IMR-90 (cell line): ENCODE measurements at regions not wholly inside any gene's neighbourhood (a gene's known extent, or its start where the extent isn't known, plus 50 kb on each side); places are given as distances from the start of the nearest gene placed in this dataset.

Experiments
- ATAC-seq: fragments of 200-7000 bp; cut with Tn5 transposase; 2 replicates; pipeline ENCODE4 v1.9.1; 2020; ENCODE audit warnings: low read depth, mild to moderate bottlenecking, moderate library complexity
- BruUV-seq: library from RNA; stranded (reverse); fragments of 400-500 nt; replicated peaks from 2 replicates; lab custom pipeline; 2021; lab: Mats Ljungman, UMichigan
- CTCF ChIA-PET: fragments of 300-600 bp; formaldehyde crosslinking; extraction: SDS; loops from one replicate; lab custom pipeline; 2021; ENCODE audit warnings: antibody characterized with exemption; lab: Yijun Ruan, JAX
- POLR2A ChIA-PET: fragments of 300-600 bp; sonication (Branson Sonifier 250); formaldehyde crosslinking; loops from one replicate; lab custom pipeline; 2022; ENCODE audit warnings: antibody characterized with exemption; ENCODE audit not compliant: unreplicated experiment; lab: Charles Lee
- DNase-seq: peaks from one replicate; pipeline ENCODE4 v3.0.0; 2013
- H2AFZ ChIP-seq: replicated peaks from 2 replicates; pipeline ENCODE3; 2013; ENCODE audit warnings: low read length, mild to moderate bottlenecking; ENCODE audit not compliant: poor library complexity
- H2AK5ac ChIP-seq: 2 replicates; pipeline ENCODE4 v1.6.1; 2013; ENCODE audit warnings: low read depth, low read length, inconsistent platforms
- H2AK9ac ChIP-seq: replicated peaks from 2 replicates; pipeline ENCODE3; 2013; ENCODE audit warnings: mild to moderate bottlenecking, low read depth, low read length, moderate library complexity; ENCODE audit not compliant: poor library complexity
- H2BK120ac ChIP-seq: 2 replicates; pipeline ENCODE4 v1.6.1; 2013; ENCODE audit warnings: low read depth, low read length, inconsistent platforms
- H2BK15ac ChIP-seq: 3 replicates; pipeline ENCODE4 v1.6.1; 2013; ENCODE audit warnings: low read depth, low read length, inconsistent platforms
- H2BK20ac ChIP-seq: 2 replicates; pipeline ENCODE4 v1.6.1; 2013; ENCODE audit warnings: low read depth, mild to moderate bottlenecking, inconsistent platforms, low read length, moderate library complexity
- H2BK5ac ChIP-seq: 2 replicates; pipeline ENCODE4 v1.6.1; 2013; ENCODE audit warnings: mild to moderate bottlenecking, low read depth, low read length, inconsistent platforms; ENCODE audit not compliant: poor library complexity, severe bottlenecking
- H3K14ac ChIP-seq: replicated peaks from 2 replicates; pipeline ENCODE4 v1.6.1; 2013; ENCODE audit warnings: low read depth, low read length, inconsistent platforms
- H3K18ac ChIP-seq: 2 replicates; pipeline ENCODE4 v1.6.1; 2013; ENCODE audit warnings: low read depth, low read length, control low read depth
- H3K23ac ChIP-seq: 2 replicates; pipeline ENCODE4 v1.6.1; 2013; ENCODE audit warnings: low read depth, low read length, inconsistent platforms
- H3K27ac ChIP-seq: 2 replicates; pipeline ENCODE4 v1.5.1; 2013; ENCODE audit warnings: mild to moderate bottlenecking, control low read depth, low read length; ENCODE audit not compliant: insufficient read depth
- H3K27me3 ChIP-seq: 2 replicates; pipeline ENCODE4 v1.6.1; 2013; ENCODE audit warnings: low read length; ENCODE audit not compliant: control insufficient read depth, insufficient read depth
- H3K36me3 ChIP-seq: 2 replicates; pipeline ENCODE4 v1.6.1; 2013; ENCODE audit warnings: low read length, mixed read lengths; ENCODE audit not compliant: control insufficient read depth, insufficient read depth
- H3K4ac ChIP-seq: 2 replicates; pipeline ENCODE4 v1.6.1; 2013; ENCODE audit warnings: low read depth, low read length, inconsistent platforms
- H3K4me1 ChIP-seq: 2 replicates; pipeline ENCODE4 v1.6.1; 2013; ENCODE audit warnings: low read length, mixed read lengths; ENCODE audit not compliant: control insufficient read depth, insufficient read depth
- H3K4me2 ChIP-seq: 2 replicates; pipeline ENCODE4 v1.6.1; 2013; ENCODE audit warnings: low read depth, mild to moderate bottlenecking, control low read depth, low read length, moderate library complexity
- H3K4me3 ChIP-seq: 2 replicates; pipeline ENCODE4 v1.5.1; 2013; ENCODE audit warnings: low read depth, mild to moderate bottlenecking, control low read depth, low read length, moderate library complexity; ENCODE audit not compliant: insufficient read depth
- H3K56ac ChIP-seq: 2 replicates; pipeline ENCODE4 v1.6.1; 2013; ENCODE audit warnings: low read length, inconsistent platforms; ENCODE audit not compliant: insufficient read depth; ENCODE audit errors: extremely low read depth
- H3K79me1 ChIP-seq, 2 experiments: 2 replicates each; pipeline ENCODE4 v1.6.1; 2013; ENCODE audit warnings: low read length in 2 of 2, inconsistent platforms in 1 of 2, low read depth in 1 of 2
- H3K9ac ChIP-seq: 2 replicates; pipeline ENCODE4 v1.6.1; 2013; ENCODE audit warnings: low read depth, low read length, control low read depth
- H3K9me1 ChIP-seq: 2 replicates; pipeline ENCODE4 v1.6.1; 2013; ENCODE audit warnings: low read length, inconsistent platforms; ENCODE audit not compliant: insufficient read depth
- H3K9me3 ChIP-seq: 2 replicates; pipeline ENCODE4 v1.6.1; 2013; ENCODE audit warnings: low read length; ENCODE audit not compliant: control insufficient read depth, insufficient read depth
- H4K20me1 ChIP-seq: 2 replicates; pipeline ENCODE4 v1.6.1; 2013; ENCODE audit warnings: low read length, inconsistent platforms; ENCODE audit not compliant: insufficient read depth
- H4K5ac ChIP-seq: 2 replicates; pipeline ENCODE4 v1.6.1; 2013; ENCODE audit warnings: mild to moderate bottlenecking, low read depth, low read length, control low read depth
- H4K8ac ChIP-seq, 2 experiments: 2 replicates each; pipeline ENCODE4 v1.6.1; 2013; ENCODE audit warnings: low read depth in 2 of 2, low read length in 2 of 2, control low read depth in 1 of 2, inconsistent platforms in 1 of 2
- H4K91ac ChIP-seq: 2 replicates; pipeline ENCODE4 v1.6.1; 2013; ENCODE audit warnings: low read depth, low read length, inconsistent platforms; ENCODE audit not compliant: insufficient read depth
- BHLHE40 ChIP-seq: fragments of 150-350 bp; IDR thresholded peaks from 2 replicates; pipeline ENCODE4 v1.6.1; 2016; ENCODE audit warnings: mild to moderate bottlenecking, low read depth, low read length
- CEBPB ChIP-seq: IDR thresholded peaks from 2 replicates; pipeline ENCODE4 v1.6.1; 2012; ENCODE audit warnings: low read depth, low read length, improper control_type of control experiment
- CHD1 ChIP-seq: IDR thresholded peaks from 2 replicates; pipeline ENCODE4 v1.6.1; 2012; ENCODE audit warnings: low read depth, low read length, improper control_type of control experiment
- CTCF ChIP-seq: conservative IDR thresholded peaks from 2 replicates; pipeline ENCODE4 v1.5.1; 2012; ENCODE audit warnings: mild to moderate bottlenecking, low read depth, low read length, improper control_type of control experiment
- ELK1 ChIP-seq: fragments of 150-350 bp; IDR thresholded peaks from 2 replicates; pipeline ENCODE4 v1.6.1; 2016; ENCODE audit warnings: low read depth, mild to moderate bottlenecking, low read length, moderate library complexity, borderline replicate concordance
- MAFK ChIP-seq: IDR thresholded peaks from 2 replicates; pipeline ENCODE4 v1.6.1; 2012; ENCODE audit warnings: low read depth, low read length, improper control_type of control experiment
- MXI1 ChIP-seq: IDR thresholded peaks from 2 replicates; pipeline ENCODE4 v1.6.1; 2012; ENCODE audit warnings: low read depth, mild to moderate bottlenecking, low read length, moderate library complexity, borderline replicate concordance
- NFE2L2 ChIP-seq: fragments of 150-350 bp; IDR thresholded peaks from 2 replicates; pipeline ENCODE4 v1.6.1; 2016; ENCODE audit warnings: low read depth, mild to moderate bottlenecking, low read length
- POLR2A ChIP-seq: IDR thresholded peaks from 2 replicates; pipeline ENCODE4 v1.6.1; 2012; ENCODE audit warnings: mild to moderate bottlenecking, low read depth, low read length
- RCOR1 ChIP-seq: IDR thresholded peaks from 2 replicates; pipeline ENCODE4 v1.6.1; 2012; ENCODE audit warnings: mild to moderate bottlenecking, low read length, improper control_type of control experiment; ENCODE audit not compliant: insufficient replicate concordance
- RFX5 ChIP-seq: IDR thresholded peaks from 2 replicates; pipeline ENCODE4 v1.8.0; 2012; ENCODE audit warnings: low read depth, mild to moderate bottlenecking, low read length, moderate library complexity
- SMC3 ChIP-seq: fragments of 150-350 bp; IDR thresholded peaks from 2 replicates; pipeline ENCODE4 v1.6.1; 2016; ENCODE audit warnings: low read depth, mild to moderate bottlenecking, antibody characterized with exemption, low read length, moderate library complexity
- USF2 ChIP-seq: fragments of 150-350 bp; IDR thresholded peaks from 2 replicates; pipeline ENCODE4 v1.6.1; 2017; ENCODE audit warnings: mild to moderate bottlenecking, antibody characterized with exemption, low read length, low read depth
- WGBS, 2 experiments: methylation state at CpG; one replicate each; pipeline versions ENCODE4 v1.1.5 to v1.1.7; 2013; ENCODE audit warnings: missing lambda C conversion rate in 2 of 2; ENCODE audit not compliant: insufficient read length in 1 of 2; ENCODE audit errors: extremely low coverage in 2 of 2; 5-methylcytosine and 5-hydroxymethylcytosine counted together
- dilution Hi-C: fragments of 300-500 bp; cut with HindIII; formaldehyde crosslinking; loops from one replicate; pipeline ENCODE4 v1.14.3; 2018; ENCODE audit warnings: low sequenced_read_pairs; ENCODE audit not compliant: unreplicated experiment
- in situ Hi-C: fragments of 300-500 bp; cut with MboI; formaldehyde crosslinking; loops from 3 replicates; pipeline ENCODE4 v1.14.3; 2019; ENCODE audit warnings: low sequenced_read_pairs, inconsistent platforms, mixed read lengths
- intact Hi-C: fragments of 100-400 bp; cut with micrococcal nuclease; formaldehyde crosslinking; loops from 2 replicates; pipeline ENCODE4 v1.10.0; 2022

- no peaks in the 10 kb centered on the region for H3K9me1 ChIP-seq
- dilution Hi-C loops, result no loop called here
- no peak overlapping the region for H2BK5ac ChIP-seq
- no peak overlapping the region for H4K8ac ChIP-seq
- in situ Hi-C loops, result no loop called here
- H4K20me1 ChIP-seq, result no peaks in the 10 kb centered on the region
- BruUV-seq, result no TSS peak
- DNase-seq (no peak), ATAC-seq (no peak)
- H3K27me3 ChIP-seq, result peaks cover 39% of the 10 kb centered on the region
- no peak overlapping the region for H2AK5ac ChIP-seq
- no peak overlapping the region for H3K18ac ChIP-seq
- H3K36me3 ChIP-seq, result no peaks in the 10 kb centered on the region
- no peak overlapping the region for H3K23ac ChIP-seq
- intact Hi-C loops, result no loop called here
- no peak overlapping the region for H2BK20ac ChIP-seq
- no peak overlapping the region for H2AK9ac ChIP-seq
- WGBS, 2 experiments, result 90% methylated on average over 2 of the region's 7 CpGs; no CpG with 5 or more reads in 1 of the 2 experiments
- ChIA-PET CTCF (no interaction called here), POLR2A (no interaction called here)
- TF ChIP-seq CTCF, result no peak
- TF ChIP-seq POLR2A, result no peak
- TF ChIP-seq MXI1, result no peak
- no peak for TF ChIP-seq MAFK
- TF ChIP-seq NFE2L2, result no peak
- TF ChIP-seq ELK1, result no peak
- no peak for TF ChIP-seq USF2
- TF ChIP-seq BHLHE40, result no peak
- TF ChIP-seq CHD1, result no peak
- TF ChIP-seq SMC3, result no peak
- no peak for TF ChIP-seq RCOR1
- no peak for TF ChIP-seq RFX5
- no peak for TF ChIP-seq CEBPB
- H2AFZ ChIP-seq, result no peak overlapping the region
- H3K4me1 ChIP-seq, result no peaks in the 10 kb centered on the region
- no peak overlapping the region for H3K4me3 ChIP-seq
- no peak overlapping the region for H3K9ac ChIP-seq
- H4K91ac ChIP-seq, result no peak overlapping the region
- no peak overlapping the region for H3K14ac ChIP-seq
- no peak overlapping the region for H4K5ac ChIP-seq
- H3K4me2 ChIP-seq, result no peak overlapping the region
- H3K56ac ChIP-seq, result no peak overlapping the region
- no peaks in the 10 kb centered on the region for H3K9me3 ChIP-seq
- no peaks in the 10 kb centered on the region for H3K79me1 ChIP-seq
- no peak overlapping the region for H3K27ac ChIP-seq
- H3K4ac ChIP-seq, result no peak overlapping the region
- H2BK120ac ChIP-seq, result no peak overlapping the region
- H2BK15ac ChIP-seq, result no peak overlapping the region
Measured at GRCh38 chr22:27443306-27443705, 358.2 kb downstream of the MN1 start.
